Embryonic facial prominence (tissue), 1 donor: ENCODE measurements at regions not wholly inside any gene's neighbourhood (a gene's known extent, or its start where the extent isn't known, plus 50 kb on each side); places are given as distances from the start of the nearest gene placed in this dataset.

Experiments
- DNase-seq: peaks from one replicate; pipeline ENCODE4 v3.0.0-alpha.2; 2016; ENCODE audit errors: extremely low spot score

- DNase-seq: no peak
Measured at GRCh38 chr5:40413743-40414142, 266.0 kb upstream of the PTGER4 start.

- no peak for DNase-seq
Measured at GRCh38 chr5:40412771-40413170, 266.9 kb upstream of the PTGER4 start.

- no peak for DNase-seq
Measured at GRCh38 chr5:40410964-40411635, 268.6 kb upstream of the PTGER4 start.

- DNase-seq: no peak
Measured at GRCh38 chr5:40410231-40410861, 269.4 kb upstream of the PTGER4 start.

- no peak for DNase-seq
Measured at GRCh38 chr5:40409601-40410000, 270.1 kb upstream of the PTGER4 start.

GRCh38 chr5:40406741-40407211, 272.9 kb upstream of the PTGER4 start:
- no peak for DNase-seq

- no peak for DNase-seq
Measured at GRCh38 chr5:40405996-40406740, 273.5 kb upstream of the PTGER4 start.

- no peak for DNase-seq
Measured at GRCh38 chr5:40405230-40405629, 274.5 kb upstream of the PTGER4 start.

GRCh38 chr5:40404613-40405012, 275.1 kb upstream of the PTGER4 start:
- no peak for DNase-seq

- DNase-seq: no peak
Measured at GRCh38 chr5:40402007-40402364, 277.7 kb upstream of the PTGER4 start.

- DNase-seq: no peak
Measured at GRCh38 chr5:40401284-40402006, 278.3 kb upstream of the PTGER4 start.

- DNase-seq: no peak
Measured at GRCh38 chr5:40400245-40400644, 279.5 kb upstream of the PTGER4 start.

GRCh38 chr5:40399349-40399748, 280.4 kb upstream of the PTGER4 start:
- DNase-seq: no peak

- no peak for DNase-seq
Measured at GRCh38 chr5:40397976-40398375, 281.7 kb upstream of the PTGER4 start.

- DNase-seq: no peak
Measured at GRCh38 chr5:40397091-40397490, 282.6 kb upstream of the PTGER4 start.

- DNase-seq: no peak
Measured at GRCh38 chr5:40396317-40396716, 283.4 kb upstream of the PTGER4 start.

GRCh38 chr5:40395251-40395650, 284.5 kb upstream of the PTGER4 start:
- DNase-seq: no peak

GRCh38 chr5:40394698-40395097, 285.0 kb upstream of the PTGER4 start:
- DNase-seq: no peak

GRCh38 chr5:40391642-40392041, 288.1 kb upstream of the PTGER4 start:
- no peak for DNase-seq

- DNase-seq: no peak
Measured at GRCh38 chr5:40390281-40391149, 289.2 kb upstream of the PTGER4 start.

GRCh38 chr5:40389591-40389990, 290.1 kb upstream of the PTGER4 start:
- DNase-seq: no peak
